C4-2B (cell line): ENCODE measurements at regions not wholly inside any gene's neighbourhood (a gene's known extent, or its start where the extent isn't known, plus 50 kb on each side); places are given as distances from the start of the nearest gene placed in this dataset.

Experiments used
- ZFX ChIP-seq: fragments of 450-650 bp; IDR thresholded peaks from 2 replicates; pipeline ENCODE4 v1.6.1; 2017
- TF ChIP-seq, protein P1 (sequence below): fragments of 450-650 bp; conservative IDR thresholded peaks from 2 replicates; pipeline ENCODE4 v1.5.1; 2017; ENCODE audit warnings: mild to moderate bottlenecking

DNA sequence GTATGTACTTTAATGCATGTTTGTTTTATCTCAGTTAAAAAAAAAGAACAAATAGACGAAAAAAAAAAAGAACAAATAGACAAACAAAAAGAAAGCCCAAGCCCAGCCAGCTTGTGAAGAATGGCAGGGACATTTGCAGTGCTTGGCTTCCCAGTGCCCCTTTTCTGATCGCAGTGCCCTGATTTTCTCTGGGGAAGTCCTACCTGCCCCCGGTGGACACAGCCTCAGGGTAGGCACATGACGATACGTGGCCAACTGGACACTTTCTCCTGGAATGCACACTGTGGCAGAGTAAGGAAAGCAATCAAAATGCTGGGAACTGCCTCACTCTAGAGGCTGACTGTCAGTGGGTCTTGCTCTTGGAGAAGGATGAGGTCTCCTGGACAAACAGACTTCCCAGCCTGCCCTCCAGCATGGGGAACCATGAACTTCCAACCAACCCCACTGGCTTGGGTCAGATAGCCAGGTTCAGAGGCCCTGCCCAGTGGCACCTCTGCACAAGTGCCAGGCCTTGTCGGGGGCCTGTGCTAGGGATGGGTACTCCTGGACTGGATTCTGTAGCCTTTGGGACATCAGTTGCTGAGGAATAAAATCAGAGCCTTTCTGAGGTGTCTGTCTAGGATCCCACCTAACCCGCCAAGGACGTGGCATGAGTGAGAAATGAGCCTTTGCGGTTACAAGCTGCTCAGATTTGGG, 76.7 kb downstream of the INHBB start:
- TF ChIP-seq, protein P1, sequence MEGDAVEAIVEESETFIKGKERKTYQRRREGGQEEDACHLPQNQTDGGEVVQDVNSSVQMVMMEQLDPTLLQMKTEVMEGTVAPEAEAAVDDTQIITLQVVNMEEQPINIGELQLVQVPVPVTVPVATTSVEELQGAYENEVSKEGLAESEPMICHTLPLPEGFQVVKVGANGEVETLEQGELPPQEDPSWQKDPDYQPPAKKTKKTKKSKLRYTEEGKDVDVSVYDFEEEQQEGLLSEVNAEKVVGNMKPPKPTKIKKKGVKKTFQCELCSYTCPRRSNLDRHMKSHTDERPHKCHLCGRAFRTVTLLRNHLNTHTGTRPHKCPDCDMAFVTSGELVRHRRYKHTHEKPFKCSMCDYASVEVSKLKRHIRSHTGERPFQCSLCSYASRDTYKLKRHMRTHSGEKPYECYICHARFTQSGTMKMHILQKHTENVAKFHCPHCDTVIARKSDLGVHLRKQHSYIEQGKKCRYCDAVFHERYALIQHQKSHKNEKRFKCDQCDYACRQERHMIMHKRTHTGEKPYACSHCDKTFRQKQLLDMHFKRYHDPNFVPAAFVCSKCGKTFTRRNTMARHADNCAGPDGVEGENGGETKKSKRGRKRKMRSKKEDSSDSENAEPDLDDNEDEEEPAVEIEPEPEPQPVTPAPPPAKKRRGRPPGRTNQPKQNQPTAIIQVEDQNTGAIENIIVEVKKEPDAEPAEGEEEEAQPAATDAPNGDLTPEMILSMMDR, result no peak
- peak; percentile 35; the same call in 1 of the 2 replicates for TF ChIP-seq ZFX
